Activated naive CD8-positive, alpha-beta T cell treated with anti-CD3 and anti-CD28 coated beads for 36 hours (primary cell): ENCODE measurements at regions not wholly inside any gene's neighbourhood (a gene's known extent, or its start where the extent isn't known, plus 50 kb on each side); places are given as distances from the start of the nearest gene placed in this dataset.

Experiments
- DNase-seq: peaks from one replicate; pipeline ENCODE4 v3.0.0; 2021
- H3K27ac Mint-ChIP-seq: one replicate; pipeline ENCODE4 v1.8.0; 2022; ENCODE audit warnings: mild to moderate bottlenecking, moderate library complexity, mixed read lengths
- H3K27me3 Mint-ChIP-seq: one replicate; pipeline ENCODE4 v1.8.0; 2022; ENCODE audit warnings: mild to moderate bottlenecking, mixed read lengths
- H3K36me3 Mint-ChIP-seq: one replicate; pipeline ENCODE4 v1.8.0; 2021; ENCODE audit warnings: mild to moderate bottlenecking, mixed read lengths
- H3K4me1 Mint-ChIP-seq: one replicate; pipeline ENCODE4 v1.8.0; 2021; ENCODE audit warnings: mixed read lengths
- H3K4me3 Mint-ChIP-seq: one replicate; pipeline ENCODE4 v1.8.0; 2022; ENCODE audit warnings: mild to moderate bottlenecking, moderate library complexity, mixed read lengths
- H3K9me3 Mint-ChIP-seq: one replicate; pipeline ENCODE4 v1.8.0; 2022; ENCODE audit warnings: mixed read lengths

- DNase-seq = no peak
These were observed 521.4 kb upstream of the GHITM start for GRCh38 chr10:83617692-83618545.

DNA sequence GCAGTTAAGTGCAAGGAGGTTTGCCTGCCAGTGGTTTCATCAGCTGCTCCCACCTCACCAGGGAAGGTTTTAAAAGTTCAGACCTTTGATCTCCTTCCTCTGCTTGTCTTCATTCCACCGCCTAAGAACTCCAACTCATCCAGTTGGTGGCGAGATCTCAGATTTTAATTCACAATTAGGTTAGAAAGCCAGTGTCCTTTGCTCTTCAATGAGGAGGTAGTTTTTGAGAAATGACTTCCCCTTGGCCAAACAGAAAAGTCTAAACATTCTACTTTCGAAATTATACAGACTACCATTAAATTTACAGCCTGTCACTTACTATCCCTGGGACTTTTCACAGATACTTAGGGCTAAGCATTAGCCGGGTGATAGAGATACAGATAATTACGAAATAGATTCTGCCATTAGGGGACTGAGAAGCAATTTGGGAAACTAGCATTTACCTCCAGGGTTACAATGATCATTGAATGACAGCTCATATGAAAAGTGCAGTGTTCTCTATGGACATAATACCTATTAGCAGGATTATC is 513.4 kb upstream of the GHITM start:
- no peak for DNase-seq
- no peak overlapping the region for H3K4me3 Mint-ChIP-seq
- no peaks in the 10 kb centered on the region for H3K36me3 Mint-ChIP-seq
- no peak overlapping the region for H3K27ac Mint-ChIP-seq
- H3K4me1 Mint-ChIP-seq = no peaks in the 10 kb centered on the region
- H3K9me3 Mint-ChIP-seq = peaks cover 5% of the 10 kb centered on the region
- H3K27me3 Mint-ChIP-seq = no peaks in the 10 kb centered on the region

More at GRCh38 chr10:83617692-83618545, 521.4 kb upstream of the GHITM start:
- Mint-ChIP-seq H3K9me3 (peaks cover 1% of the 10 kb centered on the region), H3K27me3 (no peaks in the 10 kb centered on the region), H3K4me1 (no peaks in the 10 kb centered on the region), H3K27ac (no peak overlapping the region), H3K36me3 (no peaks in the 10 kb centered on the region), H3K4me3 (no peak overlapping the region)

- Mint-ChIP-seq H3K27ac (no peak overlapping the region), H3K36me3 (no peaks in the 10 kb centered on the region), H3K4me3 (no peak overlapping the region), H3K4me1 (no peaks in the 10 kb centered on the region), H3K27me3 (no peaks in the 10 kb centered on the region), H3K9me3 (peaks cover 5% of the 10 kb centered on the region)
- no peak for DNase-seq
These were observed 506.6 kb upstream of the GHITM start for GRCh38 chr10:83632701-83633100.

- Mint-ChIP-seq H3K27ac (no peak overlapping the region), H3K36me3 (no peaks in the 10 kb centered on the region), H3K27me3 (no peaks in the 10 kb centered on the region), H3K4me3 (no peak overlapping the region), H3K4me1 (no peaks in the 10 kb centered on the region), H3K9me3 (peaks cover 5% of the 10 kb centered on the region)
- DNase-seq = no peak
These were observed 505.8 kb upstream of the GHITM start for GRCh38 chr10:83633547-83633946.

- Mint-ChIP-seq H3K9me3 (peaks cover 1% of the 10 kb centered on the region), H3K4me1 (no peaks in the 10 kb centered on the region), H3K27me3 (no peaks in the 10 kb centered on the region), H3K4me3 (no peak overlapping the region), H3K27ac (no peak overlapping the region), H3K36me3 (no peaks in the 10 kb centered on the region)
- DNase-seq = no peak
These were observed 502.5 kb upstream of the GHITM start for GRCh38 chr10:83636826-83637225.

- H3K9me3 Mint-ChIP-seq = no peaks in the 10 kb centered on the region
- no peak overlapping the region for H3K4me3 Mint-ChIP-seq
- H3K27ac Mint-ChIP-seq = no peak overlapping the region
- no peaks in the 10 kb centered on the region for H3K27me3 Mint-ChIP-seq
- no peaks in the 10 kb centered on the region for H3K4me1 Mint-ChIP-seq
- DNase-seq = no peak
- H3K36me3 Mint-ChIP-seq = no peaks in the 10 kb centered on the region
These were observed 491.8 kb upstream of the GHITM start for GRCh38 chr10:83647526-83647925.

- no peaks in the 10 kb centered on the region for H3K36me3 Mint-ChIP-seq
- no peaks in the 10 kb centered on the region for H3K27me3 Mint-ChIP-seq
- H3K4me1 Mint-ChIP-seq = no peaks in the 10 kb centered on the region
- H3K9me3 Mint-ChIP-seq = no peaks in the 10 kb centered on the region
- DNase-seq = no peak
- H3K27ac Mint-ChIP-seq = no peak overlapping the region
- no peak overlapping the region for H3K4me3 Mint-ChIP-seq
These were observed 491.1 kb upstream of the GHITM start for GRCh38 chr10:83648201-83648600.

DNA sequence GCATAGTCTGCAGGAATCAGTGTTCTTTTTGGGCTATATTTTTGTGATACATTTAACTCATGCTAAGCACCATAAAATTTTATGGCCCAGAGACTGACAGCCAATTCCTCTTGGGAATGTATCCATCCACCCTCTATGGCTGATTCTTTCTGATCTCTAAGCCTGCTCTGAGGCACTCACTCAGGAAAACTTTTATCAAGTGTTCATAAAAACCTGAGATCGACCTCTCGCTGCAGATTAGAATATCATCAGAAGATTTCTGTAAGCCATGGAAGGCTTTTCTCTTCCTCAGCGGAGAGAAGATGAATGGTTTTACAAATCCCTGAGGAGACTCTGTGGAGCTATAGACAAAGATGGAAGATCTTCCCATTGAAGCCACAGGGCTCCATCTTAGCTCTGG is 489.8 kb upstream of the GHITM start:
- no peak overlapping the region for H3K4me3 Mint-ChIP-seq
- DNase-seq = no peak
- H3K9me3 Mint-ChIP-seq = no peaks in the 10 kb centered on the region
- no peaks in the 10 kb centered on the region for H3K27me3 Mint-ChIP-seq
- no peak overlapping the region for H3K27ac Mint-ChIP-seq
- no peaks in the 10 kb centered on the region for H3K4me1 Mint-ChIP-seq
- no peaks in the 10 kb centered on the region for H3K36me3 Mint-ChIP-seq

GRCh38 chr10:83654689-83655088 is 484.6 kb upstream of the GHITM start:
- Mint-ChIP-seq H3K4me1 (no peaks in the 10 kb centered on the region), H3K27ac (no peak overlapping the region), H3K4me3 (no peak overlapping the region), H3K36me3 (no peaks in the 10 kb centered on the region), H3K27me3 (no peaks in the 10 kb centered on the region), H3K9me3 (peaks cover 1% of the 10 kb centered on the region)
- no peak for DNase-seq

- Mint-ChIP-seq H3K27ac (no peak overlapping the region), H3K27me3 (no peaks in the 10 kb centered on the region), H3K9me3 (peaks cover 1% of the 10 kb centered on the region), H3K4me3 (no peak overlapping the region), H3K36me3 (no peaks in the 10 kb centered on the region), H3K4me1 (no peaks in the 10 kb centered on the region)
- no peak for DNase-seq
These were observed 482.4 kb upstream of the GHITM start for GRCh38 chr10:83656924-83657323.

GRCh38 chr10:83657487-83657886 is 481.8 kb upstream of the GHITM start:
- no peaks in the 10 kb centered on the region for H3K27me3 Mint-ChIP-seq
- DNase-seq = no peak
- no peaks in the 10 kb centered on the region for H3K36me3 Mint-ChIP-seq
- H3K4me1 Mint-ChIP-seq = no peaks in the 10 kb centered on the region
- no peak overlapping the region for H3K4me3 Mint-ChIP-seq
- H3K27ac Mint-ChIP-seq = no peak overlapping the region
- H3K9me3 Mint-ChIP-seq = peaks cover 1% of the 10 kb centered on the region

DNA sequence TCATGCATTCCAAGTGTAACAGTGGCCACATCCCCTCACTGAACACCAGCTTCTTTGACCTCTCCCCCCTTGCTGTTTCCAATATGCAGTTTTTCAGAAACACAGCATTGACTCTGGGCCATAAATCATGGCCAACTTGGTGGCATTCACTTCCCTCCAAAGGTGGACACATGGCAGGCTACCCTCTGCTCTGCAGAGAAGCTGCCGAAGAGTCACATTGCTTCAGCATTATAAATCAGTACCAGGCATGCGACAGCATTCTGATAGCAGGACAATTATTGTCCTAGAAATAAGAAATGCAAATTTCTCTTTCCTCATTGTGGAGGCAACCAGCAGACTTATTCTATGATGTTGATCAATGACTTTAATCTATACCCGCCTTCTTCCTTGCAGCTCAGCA is 475.4 kb upstream of the GHITM start:
- no peak for DNase-seq
- Mint-ChIP-seq H3K4me1 (no peaks in the 10 kb centered on the region), H3K36me3 (no peaks in the 10 kb centered on the region), H3K27me3 (no peaks in the 10 kb centered on the region), H3K4me3 (no peak overlapping the region), H3K27ac (no peak overlapping the region), H3K9me3 (no peaks in the 10 kb centered on the region)

- DNase-seq = no peak
- no peak overlapping the region for H3K27ac Mint-ChIP-seq
- H3K4me3 Mint-ChIP-seq = no peak overlapping the region
- no peaks in the 10 kb centered on the region for H3K27me3 Mint-ChIP-seq
- no peaks in the 10 kb centered on the region for H3K36me3 Mint-ChIP-seq
- H3K9me3 Mint-ChIP-seq = peaks cover 2% of the 10 kb centered on the region
- no peaks in the 10 kb centered on the region for H3K4me1 Mint-ChIP-seq
These were observed 472.5 kb upstream of the GHITM start for GRCh38 chr10:83666762-83667161.

- Mint-ChIP-seq H3K27me3 (no peaks in the 10 kb centered on the region), H3K9me3 (peaks cover 2% of the 10 kb centered on the region), H3K27ac (no peak overlapping the region), H3K36me3 (no peaks in the 10 kb centered on the region), H3K4me1 (no peaks in the 10 kb centered on the region), H3K4me3 (no peak overlapping the region)
- no peak for DNase-seq
These were observed 471.7 kb upstream of the GHITM start for GRCh38 chr10:83667594-83667993.

DNA sequence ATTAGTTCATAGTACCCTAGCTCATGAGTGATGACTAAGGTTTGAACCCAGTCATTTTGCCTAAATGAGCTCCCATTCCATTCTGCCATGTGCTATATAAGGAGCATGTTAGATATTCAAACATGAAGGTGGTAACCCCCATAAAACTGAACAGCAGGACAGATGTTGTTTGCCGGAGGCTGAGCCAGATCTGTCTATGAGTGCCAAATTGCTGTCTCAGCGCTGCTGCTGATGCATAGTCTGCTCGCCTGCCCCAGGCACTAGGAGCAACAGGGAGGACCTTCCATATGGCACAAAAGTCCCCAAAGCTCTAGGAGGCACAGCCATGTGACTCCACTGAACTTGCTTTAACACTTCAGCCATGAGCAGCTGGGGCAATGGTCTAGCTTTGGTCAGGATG is 466.0 kb upstream of the GHITM start:
- Mint-ChIP-seq H3K4me1 (no peaks in the 10 kb centered on the region), H3K4me3 (no peak overlapping the region), H3K27ac (no peak overlapping the region), H3K9me3 (peaks cover 2% of the 10 kb centered on the region), H3K27me3 (no peaks in the 10 kb centered on the region), H3K36me3 (no peaks in the 10 kb centered on the region)
- DNase-seq = no peak

GRCh38 chr10:83677795-83678194 is 461.5 kb upstream of the GHITM start:
- no peak overlapping the region for H3K4me3 Mint-ChIP-seq

More at GRCh38 chr10:83677795-83678194, 461.5 kb upstream of the GHITM start:
- Mint-ChIP-seq H3K27ac (no peak overlapping the region), H3K36me3 (no peaks in the 10 kb centered on the region), H3K27me3 (no peaks in the 10 kb centered on the region), H3K4me1 (peaks cover 11% of the 10 kb centered on the region), H3K9me3 (peaks cover 3% of the 10 kb centered on the region)
- no peak for DNase-seq
